ENCODE measurements at regions not wholly inside any gene's neighbourhood (a gene's known extent, or its start where the extent isn't known, plus 50 kb on each side); places are given as distances from the start of the nearest gene placed in this dataset.

GRCh38 chr11:22491555-22492225 lies 133.9 kb downstream of the FANCF start:
- no peak for DNase-seq (ENCODE audit: low read depth)

GRCh38 chr11:22479971-22480720 lies 142.0 kb downstream of the SLC17A6 start:
- no peak for DNase-seq (ENCODE audit: low read depth)

- no peak for DNase-seq (ENCODE audit: low read depth)
Observed at GRCh38 chr11:22479208-22479607, 141.0 kb downstream of the SLC17A6 start.

DNA sequence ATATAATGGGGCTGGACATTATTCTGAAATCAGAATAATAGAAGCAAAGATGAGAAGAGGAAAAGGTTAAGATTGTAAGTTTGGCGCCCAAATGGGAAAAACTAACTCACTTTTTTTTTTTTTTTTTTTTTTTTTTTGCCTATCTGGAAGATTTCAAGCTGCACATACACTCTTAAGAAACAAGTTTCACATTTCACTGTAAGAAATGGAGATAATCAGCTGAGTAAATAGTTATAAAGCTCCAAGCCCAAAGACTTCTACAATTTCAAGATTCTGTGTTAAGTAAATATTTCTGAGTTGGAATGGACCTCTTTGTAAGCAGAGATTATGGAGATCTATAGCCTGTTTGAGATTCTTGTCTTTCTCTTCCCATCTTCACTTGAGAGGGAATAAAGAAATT lies 140.0 kb downstream of the SLC17A6 start:
- no peak for DNase-seq (ENCODE audit: low read depth)

GRCh38 chr11:22477312-22477711 lies 139.1 kb downstream of the SLC17A6 start:
- no peak for DNase-seq (ENCODE audit: low read depth)

GRCh38 chr11:22476589-22476988 lies 138.4 kb downstream of the SLC17A6 start:
- DNase-seq (ENCODE audit: low read depth) = no peak

- DNase-seq (ENCODE audit: low read depth) = no peak
Observed at GRCh38 chr11:22474616-22475015, 136.4 kb downstream of the SLC17A6 start.

DNA sequence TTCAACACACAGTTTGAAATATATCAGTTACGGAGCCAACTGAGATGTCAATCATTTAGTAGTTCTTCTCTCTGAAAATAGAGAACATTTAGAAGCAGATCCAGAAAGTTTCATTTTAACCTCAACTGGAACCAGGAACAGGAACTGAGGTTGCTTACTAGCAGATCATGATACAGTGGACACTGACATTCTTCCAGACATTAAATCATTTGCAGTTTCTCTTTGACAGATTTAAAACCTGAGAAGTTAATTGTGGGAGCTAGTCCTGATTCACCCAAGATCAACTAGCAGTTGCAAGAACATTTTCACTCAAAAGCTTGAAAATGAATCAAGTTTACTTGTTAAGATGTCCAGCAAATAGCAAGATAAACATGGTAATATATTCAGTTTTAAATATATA lies 135.4 kb downstream of the SLC17A6 start:
- DNase-seq (ENCODE audit: low read depth) = no peak

GRCh38 chr11:22472306-22472705 lies 134.1 kb downstream of the SLC17A6 start:
- no peak for DNase-seq (ENCODE audit: low read depth)

DNA sequence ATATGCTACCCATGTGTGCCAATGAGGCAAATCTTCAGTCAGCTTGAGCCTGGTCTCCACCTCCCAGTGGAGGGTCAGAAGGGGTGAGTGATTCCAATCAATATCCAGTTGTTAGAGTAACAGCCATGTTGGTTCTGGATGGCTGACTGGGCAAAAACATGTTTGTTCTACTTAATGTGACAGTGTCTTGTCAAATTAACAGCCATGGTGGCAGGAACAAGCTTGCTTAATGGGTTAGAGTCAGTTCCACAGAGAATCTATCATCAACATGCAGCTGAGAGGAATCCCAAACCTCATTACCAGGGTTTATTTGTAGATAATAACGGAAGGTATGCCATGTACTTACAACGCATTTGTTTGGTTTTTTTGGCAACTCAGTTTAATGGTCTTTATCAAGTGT lies 133.2 kb downstream of the SLC17A6 start:
- DNase-seq (ENCODE audit: low read depth) = no peak

DNA sequence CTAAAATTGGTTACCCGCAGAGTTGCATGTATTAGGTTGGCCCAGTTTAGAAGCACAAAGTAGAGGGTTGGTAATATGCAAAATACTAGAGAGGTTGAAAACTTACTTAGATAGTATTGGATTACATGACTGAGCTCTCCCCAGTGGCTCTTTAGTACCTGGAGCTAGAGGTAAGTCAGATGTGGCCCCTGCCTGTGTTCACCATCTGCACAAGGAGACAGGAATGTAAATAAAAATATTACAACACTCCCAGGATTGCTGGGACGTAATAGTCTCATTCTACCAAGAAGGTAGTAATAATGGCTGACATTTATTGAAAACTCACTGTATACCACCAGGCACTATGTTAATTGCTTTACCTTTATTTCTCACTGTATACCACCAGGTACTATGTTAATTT lies 129.6 kb downstream of the SLC17A6 start:
- DNase-seq (ENCODE audit: low read depth) = no peak

- DNase-seq (ENCODE audit: low read depth) = no peak
Observed at GRCh38 chr11:22467248-22467647, 129.1 kb downstream of the SLC17A6 start.

DNA sequence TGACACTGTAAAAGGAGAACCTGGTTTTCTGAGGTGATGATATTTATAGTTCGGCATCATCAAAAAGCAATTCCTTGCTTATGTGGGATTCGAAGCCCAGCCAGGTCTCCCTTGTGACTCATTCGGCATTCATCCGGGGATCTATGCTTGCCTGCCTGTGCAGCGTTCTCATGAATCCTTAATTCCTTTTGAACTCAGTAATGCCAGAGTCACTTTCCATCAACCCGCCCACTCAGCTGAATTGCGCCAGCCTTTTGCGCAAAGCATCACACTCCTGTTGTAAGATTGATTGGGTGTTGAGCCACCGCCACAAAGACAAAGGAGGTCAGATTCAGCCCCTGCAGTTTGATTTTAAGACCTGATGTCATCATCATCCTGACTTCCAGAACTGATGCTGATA lies 128.6 kb downstream of the SLC17A6 start:
- no peak for DNase-seq (ENCODE audit: low read depth)

- no peak for DNase-seq (ENCODE audit: low read depth)
Observed at GRCh38 chr11:22466351-22466750, 128.2 kb downstream of the SLC17A6 start.

DNA sequence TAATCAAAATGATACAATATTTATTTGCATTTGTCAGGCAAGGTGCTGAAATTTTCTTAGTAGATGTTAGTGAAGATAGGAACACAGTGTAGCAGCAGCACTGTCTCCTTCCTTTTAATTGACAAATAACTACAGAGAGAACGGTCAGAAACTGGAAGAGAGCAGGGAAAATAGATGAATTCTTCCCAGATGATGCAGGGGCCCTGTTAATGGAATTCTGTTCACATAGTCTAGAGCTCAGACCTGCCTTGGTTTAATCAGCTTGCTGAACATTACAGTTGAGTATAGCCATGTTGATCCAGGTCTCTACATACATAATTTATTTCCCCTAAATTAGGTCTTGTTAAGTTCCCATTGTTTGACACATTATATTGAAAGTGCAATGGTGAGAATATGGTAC lies 127.4 kb downstream of the SLC17A6 start:
- no peak for DNase-seq (ENCODE audit: low read depth)

DNA sequence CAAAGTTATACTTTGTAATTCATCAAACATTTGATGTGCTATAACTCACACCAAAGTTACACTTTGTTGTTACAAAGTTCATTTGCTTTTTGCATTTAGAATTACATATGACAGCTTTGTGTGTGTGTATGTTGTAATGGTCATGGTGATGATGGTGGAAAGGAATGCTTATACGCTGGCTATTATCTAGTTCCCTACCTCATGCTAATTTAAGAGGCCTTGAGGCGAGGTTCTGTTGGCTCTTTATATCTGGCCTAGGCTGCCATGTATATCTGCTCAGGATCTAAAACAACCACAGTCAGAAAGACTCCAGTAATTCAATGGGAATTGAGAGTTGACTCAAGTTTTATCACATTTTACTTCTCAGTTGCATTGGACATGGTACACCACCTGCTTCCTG lies 123.4 kb downstream of the SLC17A6 start:
- DNase-seq (ENCODE audit: low read depth) = no peak

GRCh38 chr11:22460181-22460580 lies 122.0 kb downstream of the SLC17A6 start:
- DNase-seq (ENCODE audit: low read depth) = no peak

- DNase-seq (ENCODE audit: low read depth) = no peak
Observed at GRCh38 chr11:22459048-22459447, 120.9 kb downstream of the SLC17A6 start.

DNA sequence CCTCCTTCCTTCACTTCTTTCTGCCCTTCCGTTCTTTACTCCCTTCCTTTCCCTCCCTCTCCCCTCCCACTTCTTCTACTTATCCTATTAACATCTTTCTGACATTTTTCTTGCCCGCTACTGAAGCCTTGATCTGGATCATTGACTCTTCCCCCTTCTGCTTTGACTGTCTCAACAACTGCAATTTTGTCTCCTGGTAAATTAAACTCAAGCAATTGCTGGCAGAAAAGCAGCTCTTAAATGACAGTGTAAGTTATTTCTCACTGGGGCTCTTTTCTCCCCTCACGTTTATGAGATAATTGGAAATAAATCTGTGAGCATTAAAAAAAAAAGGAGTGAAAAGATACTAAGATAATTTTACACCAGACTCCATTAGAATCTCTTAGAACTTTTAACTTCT lies 120.0 kb downstream of the SLC17A6 start:
- no peak for DNase-seq (ENCODE audit: low read depth)

- DNase-seq (ENCODE audit: low read depth) = no peak
Observed at GRCh38 chr11:22456993-22457762, 119.0 kb downstream of the SLC17A6 start.

GRCh38 chr11:22454461-22455090 lies 116.4 kb downstream of the SLC17A6 start:
- no peak for DNase-seq (ENCODE audit: low read depth)

- no peak for DNase-seq (ENCODE audit: low read depth)
Observed at GRCh38 chr11:22449441-22449840, 111.3 kb downstream of the SLC17A6 start.

All from myocyte (in vitro differentiated cells).